Thymus (tissue), 11 donors: ENCODE measurements at regions not wholly inside any gene's neighbourhood (a gene's known extent, or its start where the extent isn't known, plus 50 kb on each side); places are given as distances from the start of the nearest gene placed in this dataset.
"Not testable (repeated sequence)": the region's sequence is repeated elsewhere in the genome, so short reads cannot be mapped to it uniquely, and the experiment has no call there.

Experiments
- DNase-seq, 9 donors: peaks; one replicate each; pipeline ENCODE4 v3.0.0-alpha.2; 2013; ENCODE audit warnings: low spot score in 9 of 9, low read depth in 6 of 9, missing footprints in 1 of 9
- H3K27ac ChIP-seq, 2 donors: one replicate each; pipeline ENCODE4 v1.5.1; 2013; ENCODE audit warnings: control low read depth in 1 of 2, low read depth in 1 of 2, low read length in 1 of 2, mild to moderate bottlenecking in 1 of 2, moderate library complexity in 1 of 2
- H3K27me3 ChIP-seq, 2 donors: one replicate each; pipeline ENCODE4 v1.5.1; 2013; ENCODE audit warnings: low read length in 1 of 2; ENCODE audit not compliant: control insufficient read depth in 2 of 2, insufficient read depth in 1 of 2
- H3K36me3 ChIP-seq, 2 donors: one replicate each; pipeline ENCODE4 v1.5.1; 2013; ENCODE audit warnings: low read length in 1 of 2, mild to moderate bottlenecking in 1 of 2, moderate library complexity in 1 of 2; ENCODE audit not compliant: control insufficient read depth in 2 of 2, insufficient read depth in 2 of 2
- H3K4me1 ChIP-seq, 2 donors: one replicate each; pipeline ENCODE4 v1.5.1; 2013; ENCODE audit warnings: low read length in 2 of 2; ENCODE audit not compliant: control insufficient read depth in 2 of 2, insufficient read depth in 2 of 2
- H3K4me3 ChIP-seq, 2 donors: one replicate each; pipeline ENCODE4 v1.5.1; 2013; ENCODE audit warnings: low read length in 2 of 2, control low read depth in 1 of 2, mild to moderate bottlenecking in 1 of 2
- H3K9me3 ChIP-seq, 2 donors: one replicate each; pipeline ENCODE4 v1.5.1; 2013; ENCODE audit warnings: low read length in 1 of 2, mild to moderate bottlenecking in 1 of 2; ENCODE audit not compliant: control insufficient read depth in 2 of 2, insufficient read depth in 1 of 2
- WGBS: extraction: QIAGEN DNeasy Blood & Tissue Kit; methylation state at CpG from one replicate; pipeline ENCODE4 v1.1.7; 2013; 5-methylcytosine and 5-hydroxymethylcytosine counted together
- donor health status: healthy.

DNA sequence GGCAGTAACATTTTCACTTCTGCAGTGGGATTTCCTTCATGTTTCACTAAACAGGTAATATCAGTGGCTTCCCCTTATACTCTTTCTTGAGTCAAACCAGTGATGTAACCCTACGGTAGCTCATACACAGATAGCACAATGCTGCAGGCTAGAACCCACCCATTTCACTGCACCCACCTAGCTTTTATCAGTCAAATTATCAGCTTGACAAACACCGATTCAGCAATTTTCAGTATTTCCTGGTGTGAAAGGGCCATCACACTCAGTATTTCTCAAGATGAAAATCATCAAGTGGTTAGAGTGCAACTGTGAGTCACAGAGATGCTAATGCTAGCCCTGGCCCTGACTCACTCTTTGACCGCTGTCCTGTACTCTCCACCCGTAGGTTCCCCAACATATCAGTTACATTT lies 242.3 kb upstream of the PTGER4 start:
- Histone ChIP-seq H3K27ac (peak overlapping the region in 1 of 2 donors; percentile 27), H3K36me3 (no peaks in the 10 kb centered on the region)
- WGBS: 87% methylated on average over 4 of the region's 4 CpGs

DNA sequence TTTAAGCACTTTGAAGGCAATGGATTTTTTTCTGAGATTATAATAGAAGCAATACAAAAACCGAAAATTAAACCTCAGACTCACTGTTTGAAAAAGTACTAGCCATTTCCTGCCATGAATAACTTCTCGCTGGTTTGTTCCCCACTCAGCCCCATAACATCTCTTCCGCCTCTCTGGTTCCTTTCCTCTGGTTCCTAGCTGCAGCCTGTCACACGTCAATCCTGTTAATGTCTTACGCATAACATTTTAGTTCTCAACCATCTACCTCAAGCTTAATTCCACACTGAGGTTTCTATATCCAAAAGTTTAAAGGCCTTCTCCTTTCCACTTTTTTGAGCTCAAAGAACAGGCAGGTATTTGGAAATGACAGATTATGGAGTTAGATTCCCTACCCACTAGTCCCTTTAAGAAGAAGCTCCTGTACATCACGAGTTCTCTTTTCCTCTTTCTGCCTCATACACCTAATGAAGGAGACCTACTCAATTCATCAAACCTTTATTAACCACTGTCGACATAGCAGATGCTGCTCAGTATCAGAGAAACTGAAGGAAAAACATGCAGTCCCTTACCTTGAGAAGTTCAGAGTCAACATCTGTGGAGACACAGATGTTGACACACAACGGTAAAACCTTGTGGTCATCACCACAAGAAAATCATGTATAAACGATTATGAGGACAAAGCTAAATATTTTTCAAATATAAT lies 243.0 kb upstream of the PTGER4 start:
- no peak overlapping the region for H3K4me3 ChIP-seq
- 33% methylated on average over 9 of the region's 9 CpGs for WGBS

More for the DNA sequence above, 242.3 kb upstream of the PTGER4 start:
- DNase-seq: peak in 1 of 9 donors; percentile 34
- peaks cover 11 to 33% of the 10 kb centered on the region in 2 donors for H3K4me1 ChIP-seq
- peaks cover 0 to 2% of the 10 kb centered on the region in 2 donors for H3K9me3 ChIP-seq
- no peaks in the 10 kb centered on the region for H3K27me3 ChIP-seq
- no peak overlapping the region for H3K4me3 ChIP-seq

DNA sequence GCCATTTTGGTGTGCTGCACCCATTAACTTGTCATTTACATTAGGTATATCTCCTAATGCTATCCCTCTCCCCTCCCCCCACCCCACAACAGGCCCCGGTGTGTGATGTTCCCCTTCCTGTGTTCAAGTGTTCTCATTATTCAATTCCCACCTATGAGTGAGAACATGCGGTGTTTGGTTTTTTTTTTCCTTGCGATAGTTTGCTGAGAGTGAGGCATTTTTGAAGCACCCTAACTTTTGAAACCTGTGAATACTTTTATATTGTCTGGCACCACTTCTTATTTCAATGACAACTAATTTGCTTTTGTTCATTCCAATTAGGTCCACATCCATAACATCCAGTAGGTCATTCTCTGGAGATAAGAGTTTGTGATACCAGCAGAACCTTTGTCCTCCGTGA lies 244.0 kb upstream of the PTGER4 start:
- DNase-seq, H3K36me3 ChIP-seq, H3K4me3 ChIP-seq, H3K27me3 ChIP-seq, H3K9me3 ChIP-seq: not testable (repeated sequence)
- Histone ChIP-seq H3K4me1 (peaks cover 6 to 22% of the 10 kb centered on the region in 2 donors), H3K27ac (peak overlapping the region; percentile 61 to 70)
- 63% methylated on average over 4 of the region's 4 CpGs for WGBS

More for the DNA sequence above, 243.0 kb upstream of the PTGER4 start:
- Histone ChIP-seq H3K4me1 (peaks cover 9 to 28% of the 10 kb centered on the region in 2 donors), H3K36me3 (no peaks in the 10 kb centered on the region), H3K27me3 (no peaks in the 10 kb centered on the region), H3K27ac (peak overlapping the region; percentile 61 to 79), H3K9me3 (peaks cover 0 to 2% of the 10 kb centered on the region in 2 donors)
- peak in 3 of 9 donors; percentile 39 to 68 (median 45) for DNase-seq

DNA sequence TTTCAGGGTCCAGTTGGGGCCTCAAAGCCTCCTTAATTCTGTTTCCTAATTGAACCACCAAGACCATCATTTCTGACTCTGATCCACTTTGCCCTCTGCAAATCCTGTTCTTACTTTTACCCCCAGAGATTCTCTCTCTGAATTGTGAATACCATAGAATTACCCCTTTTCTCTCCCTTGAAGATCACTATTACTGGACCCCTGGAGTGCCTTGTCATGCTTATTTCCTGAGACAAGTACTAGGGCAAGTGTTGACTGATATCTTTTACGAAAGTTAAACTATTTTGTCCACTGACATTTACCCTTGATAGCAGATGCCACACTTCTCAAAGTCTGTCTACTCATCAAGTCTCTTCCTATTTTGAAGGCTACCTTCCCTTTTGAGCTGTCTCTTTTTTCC lies 246.9 kb upstream of the PTGER4 start:
- Histone ChIP-seq H3K4me1 (peaks cover 14 to 36% of the 10 kb centered on the region in 2 donors), H3K27ac (no peak overlapping the region), H3K4me3 (no peak overlapping the region), H3K27me3 (no peaks in the 10 kb centered on the region), H3K9me3 (no peaks in the 10 kb centered on the region), H3K36me3 (no peaks in the 10 kb centered on the region)
- WGBS: 95% methylated on average over 1 of the region's 1 CpG
- no peak for DNase-seq

DNA sequence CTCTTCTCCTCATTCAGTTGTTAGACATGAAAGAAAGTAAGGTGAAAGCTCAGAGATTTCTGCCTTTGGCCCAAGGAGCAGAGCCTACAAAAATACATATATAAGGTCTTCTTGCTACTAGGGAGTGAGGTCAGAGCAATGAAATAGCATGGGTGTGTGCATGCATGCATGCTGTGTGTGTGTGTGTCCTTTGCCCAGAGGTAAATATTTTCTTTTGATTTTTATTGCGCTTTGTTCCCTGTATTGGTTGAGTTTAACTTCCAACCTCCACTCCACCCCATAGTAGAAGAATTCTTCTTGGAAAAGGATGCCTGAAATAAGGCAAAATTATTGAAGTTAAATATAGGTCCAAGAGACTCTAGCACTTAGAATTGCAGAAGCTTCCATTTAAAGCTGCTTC lies 248.0 kb upstream of the PTGER4 start:
- peaks cover 12 to 27% of the 10 kb centered on the region in 2 donors for H3K4me1 ChIP-seq
- no peak for DNase-seq
- no peak overlapping the region for H3K27ac ChIP-seq
- H3K27me3 ChIP-seq: no peaks in the 10 kb centered on the region
- no peaks in the 10 kb centered on the region for H3K36me3 ChIP-seq
- no peak overlapping the region for H3K4me3 ChIP-seq
- 100% methylated on average over 1 of the region's 1 CpG for WGBS
- no peaks in the 10 kb centered on the region for H3K9me3 ChIP-seq

DNA sequence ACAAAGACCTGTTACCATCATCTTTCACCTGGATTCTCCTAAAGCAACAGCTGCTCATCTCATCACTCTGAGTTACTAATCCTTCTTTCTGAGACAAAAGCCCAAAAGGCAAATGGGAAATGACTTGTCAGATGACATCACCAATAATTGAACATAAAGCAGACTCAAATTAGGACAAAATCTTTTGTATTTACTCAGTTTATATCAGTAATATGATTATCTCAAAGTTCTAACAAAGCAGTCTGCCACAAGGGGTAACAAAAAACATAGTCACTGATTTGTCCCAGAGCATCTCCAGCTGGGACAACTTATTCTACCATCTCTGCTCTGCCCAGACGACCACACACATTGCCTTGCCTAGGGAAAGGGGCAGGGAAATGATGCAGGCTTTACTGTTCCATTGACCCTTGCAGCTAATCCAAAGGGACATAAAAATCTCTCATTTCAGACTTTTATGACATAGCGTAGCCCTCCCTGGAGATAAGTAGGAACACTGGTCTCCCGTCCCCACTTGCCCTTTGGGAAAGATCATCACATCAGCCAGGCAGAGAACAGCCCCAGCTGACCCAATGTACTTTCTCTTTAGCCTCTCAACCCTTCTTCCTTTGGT lies 249.5 kb upstream of the PTGER4 start:
- H3K9me3 ChIP-seq: no peaks in the 10 kb centered on the region
- H3K27me3 ChIP-seq: no peaks in the 10 kb centered on the region
- WGBS: 98% methylated on average over 3 of the region's 3 CpGs
- DNase-seq: no peak
- peak overlapping the region in 1 of 2 donors; percentile 49 for H3K27ac ChIP-seq
- peaks cover 9 to 17% of the 10 kb centered on the region in 2 donors for H3K4me1 ChIP-seq
- no peak overlapping the region for H3K4me3 ChIP-seq
- no peaks in the 10 kb centered on the region for H3K36me3 ChIP-seq

DNA sequence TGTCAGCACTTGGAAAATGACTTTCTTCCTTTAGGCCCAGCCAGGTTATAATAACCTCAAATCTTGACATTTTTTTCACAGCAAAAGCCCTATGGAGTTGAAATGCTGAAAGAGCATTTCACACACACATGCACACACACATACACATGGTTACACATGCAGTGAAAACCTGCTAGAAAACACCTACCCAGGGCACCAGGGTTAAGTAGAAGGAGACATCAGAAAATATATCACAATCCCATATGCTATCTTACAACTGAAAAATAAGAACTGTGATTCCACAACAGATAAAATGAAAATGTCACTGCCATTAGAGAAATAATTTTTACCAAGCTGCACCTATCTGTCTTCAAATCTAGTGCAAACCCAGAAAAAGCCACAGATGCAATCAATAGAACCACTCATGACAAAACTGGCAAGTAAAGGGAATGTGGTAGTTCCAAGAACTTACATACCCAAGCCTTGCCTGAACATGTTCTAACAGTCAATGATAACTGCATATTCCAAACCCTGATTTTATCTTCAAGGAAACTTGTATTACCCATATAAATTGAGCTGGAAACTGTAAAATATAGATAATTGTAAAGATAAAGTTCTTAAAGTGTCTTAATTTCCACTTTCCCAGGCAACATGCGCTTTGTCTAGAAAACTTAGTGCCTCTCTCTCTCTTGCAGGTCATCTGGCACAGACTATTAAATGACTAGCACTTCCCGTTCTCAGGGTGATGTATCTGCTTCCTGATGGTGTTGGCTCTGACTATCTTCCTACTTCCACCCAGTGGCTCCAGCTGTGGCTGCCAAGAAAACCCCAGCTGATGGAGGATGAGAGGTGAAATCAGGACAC lies 250.2 kb upstream of the PTGER4 start:
- Histone ChIP-seq H3K4me1 (peaks cover 9 to 14% of the 10 kb centered on the region in 2 donors), H3K36me3 (no peaks in the 10 kb centered on the region), H3K4me3 (no peak overlapping the region), H3K9me3 (no peaks in the 10 kb centered on the region), H3K27ac (peak overlapping the region; percentile 49), H3K27me3 (no peaks in the 10 kb centered on the region)
- WGBS: 16% methylated on average over 2 of the region's 2 CpGs
- no peak for DNase-seq

DNA sequence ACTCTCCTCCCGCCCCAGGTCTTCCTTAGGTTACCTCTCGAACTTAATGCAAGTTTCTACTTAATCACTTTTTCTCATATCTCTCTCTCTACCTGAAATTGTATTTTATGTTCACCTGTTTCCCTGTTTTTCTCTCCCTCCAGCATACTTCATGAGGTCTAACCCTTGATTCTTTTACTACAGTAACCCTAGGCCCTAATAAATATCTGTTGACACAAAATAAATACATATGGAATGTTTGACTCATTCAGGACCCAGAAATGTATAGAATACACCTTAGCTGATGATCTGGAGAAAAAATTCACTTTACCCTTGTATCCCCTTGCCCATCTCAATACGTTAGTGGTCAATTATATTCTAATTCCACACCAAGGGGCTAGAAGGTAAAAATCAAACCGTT lies 250.9 kb upstream of the PTGER4 start:
- H3K27ac ChIP-seq: peak overlapping the region in 1 of 2 donors; percentile 49
- peaks cover 9 to 14% of the 10 kb centered on the region in 2 donors for H3K4me1 ChIP-seq
- DNase-seq: no peak
- 96% methylated on average over 4 of the region's 4 CpGs for WGBS
- no peak overlapping the region for H3K4me3 ChIP-seq
- H3K36me3 ChIP-seq: no peaks in the 10 kb centered on the region
- H3K9me3 ChIP-seq: no peaks in the 10 kb centered on the region
- no peaks in the 10 kb centered on the region for H3K27me3 ChIP-seq

DNA sequence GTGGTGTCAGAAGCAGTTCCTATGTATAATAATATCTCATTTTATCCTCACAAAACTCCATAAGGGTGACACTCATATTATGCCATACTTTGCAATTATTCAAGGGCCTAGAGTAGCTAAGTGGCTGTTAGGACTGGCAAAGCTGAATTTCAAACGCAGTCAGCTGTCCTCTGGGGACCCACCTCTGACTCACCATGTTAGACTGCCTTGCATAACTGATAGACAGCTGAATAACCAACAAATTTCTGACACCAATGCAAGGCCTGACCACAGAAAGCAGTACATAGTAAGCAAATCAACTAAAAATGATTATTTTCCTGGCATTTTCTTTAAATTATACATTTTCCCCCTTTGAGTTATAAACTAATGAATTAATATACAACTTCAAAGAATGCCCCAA lies 251.6 kb upstream of the PTGER4 start:
- WGBS: 97% methylated on average over 1 of the region's 1 CpG
- no peak overlapping the region for H3K4me3 ChIP-seq
- peaks cover 0 to 1% of the 10 kb centered on the region in 2 donors for H3K9me3 ChIP-seq
- no peaks in the 10 kb centered on the region for H3K27me3 ChIP-seq
- H3K27ac ChIP-seq: no peak overlapping the region
- DNase-seq: no peak
- H3K36me3 ChIP-seq: no peaks in the 10 kb centered on the region
- H3K4me1 ChIP-seq: peaks cover 9 to 14% of the 10 kb centered on the region in 2 donors
